DMS 273 (cell line): ENCODE measurements at regions not wholly inside any gene's neighbourhood (a gene's known extent, or its start where the extent isn't known, plus 50 kb on each side); places are given as distances from the start of the nearest gene placed in this dataset.
"Not testable (repeated sequence)": the region's sequence is repeated elsewhere in the genome, so short reads cannot be mapped to it uniquely, and the experiment has no call there.

Source experiments
- DNase-seq: peaks from one replicate; lab custom pipeline; 2025; ENCODE audit not compliant: unreplicated experiment; lab: John Stamatoyannopoulos, UW

DNA sequence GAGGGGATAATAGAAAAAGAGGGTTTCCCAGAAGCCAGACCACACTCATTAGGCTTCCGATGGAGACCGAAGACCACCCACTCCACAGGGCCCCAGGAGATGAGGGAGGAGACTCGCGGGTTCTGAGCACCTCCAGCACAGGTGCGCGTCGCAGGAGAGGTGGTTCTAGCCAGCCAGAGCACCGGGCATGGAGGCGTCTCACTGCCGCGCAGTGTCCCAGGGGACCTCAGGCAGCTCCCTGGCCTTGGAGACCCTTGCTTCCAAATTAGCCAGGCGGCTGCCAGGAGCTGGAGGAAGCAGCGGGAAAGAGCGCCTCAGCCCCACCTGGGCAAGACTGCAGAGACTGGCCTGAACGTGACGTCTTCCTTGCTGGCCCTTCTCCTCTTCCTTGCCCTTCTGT lies 115.4 kb upstream of the FBXL7 start:
- no peak for DNase-seq

DNA sequence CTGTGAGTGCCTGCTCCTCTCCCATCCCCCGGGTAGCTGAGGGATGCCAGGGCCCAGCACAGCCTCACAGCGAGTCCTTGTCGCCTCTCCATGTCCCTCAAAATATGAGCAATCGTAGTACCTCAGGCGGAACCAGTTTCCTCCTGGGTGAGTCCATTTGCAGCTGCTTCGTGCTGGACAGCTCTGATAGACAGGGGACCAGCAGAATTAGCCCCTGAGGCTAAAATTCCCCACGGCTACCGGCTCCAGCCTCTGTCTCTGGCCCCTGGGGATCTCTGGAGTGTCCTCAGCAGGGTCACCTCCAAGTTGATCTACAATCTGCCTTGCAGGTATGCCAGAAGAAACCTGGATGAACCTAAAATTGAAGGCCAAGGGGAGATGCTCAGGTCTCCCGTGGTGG lies 115.8 kb upstream of the FBXL7 start:
- no peak for DNase-seq

DNA sequence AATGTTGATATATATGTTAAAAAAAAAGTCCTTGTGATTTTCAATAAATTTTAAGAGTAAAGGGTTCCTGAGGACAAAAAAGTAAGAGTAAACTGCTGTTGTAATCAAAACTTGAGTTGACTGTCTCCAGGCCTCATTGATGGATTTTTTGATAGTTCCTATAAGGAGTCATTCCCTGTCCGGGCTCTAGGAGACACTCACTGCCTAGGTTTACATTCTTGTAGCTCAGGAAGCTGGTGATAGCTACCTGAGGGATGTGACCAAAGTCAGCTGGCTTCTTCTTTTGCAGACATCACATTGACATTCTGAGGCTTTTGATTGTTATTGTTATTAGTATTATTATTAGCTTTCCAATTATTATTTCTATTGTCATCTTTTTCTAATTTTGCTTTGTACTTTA lies 116.5 kb upstream of the FBXL7 start:
- DNase-seq: peak; percentile 65

DNA sequence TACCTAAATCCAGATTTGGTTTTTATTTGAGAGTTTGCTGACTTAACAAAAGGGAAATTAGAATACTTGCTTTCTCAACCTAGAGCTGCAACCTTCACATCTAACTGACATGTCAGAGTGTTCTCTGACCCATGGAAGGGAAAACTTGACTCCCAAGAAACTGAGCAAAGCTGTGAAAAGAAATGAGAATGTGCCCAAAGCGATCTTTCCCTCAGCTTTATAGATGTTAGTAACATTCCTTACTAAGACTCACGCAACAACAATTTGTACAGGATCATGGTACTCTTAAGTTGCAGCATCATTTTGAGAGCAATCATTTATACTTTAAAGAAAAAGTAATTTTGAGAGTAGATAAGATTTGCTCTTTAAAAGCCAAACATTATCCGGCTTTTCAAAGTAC lies 117.0 kb upstream of the FBXL7 start:
- no peak for DNase-seq

DNA sequence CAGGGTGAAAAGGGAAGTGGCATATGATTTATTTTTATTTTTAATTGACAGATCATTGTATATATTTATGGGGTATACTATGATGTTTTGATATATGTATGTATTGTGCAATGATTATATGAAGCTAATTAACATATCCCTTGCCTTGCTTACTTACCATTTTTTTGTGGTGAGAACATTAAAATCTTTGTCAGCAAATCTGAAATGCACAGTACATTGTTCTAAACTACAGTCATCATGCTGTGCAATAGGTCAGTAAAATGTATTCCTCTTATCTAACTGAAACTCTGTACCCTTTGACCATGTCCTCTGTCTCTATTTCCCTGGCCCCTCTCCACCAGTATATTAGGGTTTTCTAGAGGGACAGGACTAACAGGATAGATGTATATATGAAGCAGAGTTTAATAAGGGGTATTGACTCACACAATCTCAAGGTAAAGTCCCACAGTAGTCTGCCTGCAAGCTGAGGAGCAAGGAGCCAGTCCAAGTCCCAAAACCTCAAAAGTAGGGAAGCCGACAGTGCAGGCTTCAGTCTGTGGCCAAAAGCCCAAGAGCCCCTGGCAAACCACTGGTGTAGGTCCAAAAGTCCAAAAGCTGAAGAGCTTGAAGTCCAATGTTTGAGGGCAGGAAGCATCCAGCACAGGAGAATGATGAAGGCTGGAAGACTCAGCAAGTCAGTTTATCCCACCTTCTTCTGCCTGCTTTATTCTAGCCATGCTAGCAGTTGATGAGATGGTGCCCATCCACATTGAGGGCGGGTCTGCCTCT lies 122.2 kb upstream of the FBXL7 start:
- no peak for DNase-seq

DNA sequence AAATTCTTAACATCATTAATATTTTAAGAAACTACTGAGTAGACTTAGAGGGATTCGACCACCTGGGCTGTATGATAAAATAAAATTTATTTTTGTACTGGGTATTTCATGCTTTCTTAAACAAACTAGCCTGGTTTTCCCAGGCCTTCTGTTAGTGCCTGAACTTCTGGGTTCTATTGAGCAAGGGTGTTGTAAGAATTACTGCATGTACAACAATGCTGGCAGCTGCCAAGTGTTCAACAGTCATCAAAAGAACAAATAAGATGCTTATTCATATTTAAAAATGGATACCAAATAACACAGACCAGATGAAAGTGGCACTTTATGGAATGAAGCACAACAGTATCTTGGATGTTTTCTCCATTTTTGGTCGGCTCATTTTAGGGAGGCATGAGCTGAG lies 123.2 kb upstream of the FBXL7 start:
- no peak for DNase-seq

DNA sequence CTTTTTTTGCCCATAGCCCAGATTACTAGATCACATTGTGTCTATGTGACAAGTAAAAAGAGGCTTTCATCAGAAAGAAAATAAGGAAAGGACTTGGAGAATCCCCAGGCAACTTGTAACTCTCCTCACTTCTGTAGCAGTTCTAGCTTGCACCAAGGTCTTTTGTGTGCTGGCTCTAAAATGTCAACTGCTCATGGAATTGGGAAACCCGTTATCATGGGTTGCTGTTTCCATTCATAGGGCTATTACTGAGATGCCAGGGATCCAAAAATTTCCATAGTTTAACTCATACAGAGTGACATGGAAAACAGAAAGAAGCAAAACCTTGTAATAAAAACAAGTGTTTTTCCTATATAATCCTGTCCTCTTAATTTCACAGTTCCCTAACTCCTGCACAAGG lies 123.9 kb upstream of the FBXL7 start:
- DNase-seq: no peak

DNA sequence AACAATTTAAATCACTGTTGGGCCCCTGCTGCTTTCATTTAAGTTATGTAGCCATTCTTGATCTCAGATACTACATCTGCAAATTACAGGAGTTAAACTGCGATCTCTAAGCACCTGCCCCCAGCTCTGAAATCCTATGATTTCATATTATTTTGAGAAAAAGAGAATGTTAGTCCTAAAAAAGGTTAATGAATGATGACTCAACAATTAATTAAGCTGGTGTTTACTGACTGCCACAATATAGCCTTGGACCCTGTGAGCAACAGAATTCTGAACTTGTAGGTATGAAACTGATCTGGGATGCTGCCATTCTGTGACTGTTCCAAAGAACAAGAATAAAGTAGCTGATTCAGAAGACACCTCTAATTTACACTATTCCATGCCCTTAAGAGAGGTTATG lies 124.4 kb upstream of the FBXL7 start:
- DNase-seq: no peak

DNA sequence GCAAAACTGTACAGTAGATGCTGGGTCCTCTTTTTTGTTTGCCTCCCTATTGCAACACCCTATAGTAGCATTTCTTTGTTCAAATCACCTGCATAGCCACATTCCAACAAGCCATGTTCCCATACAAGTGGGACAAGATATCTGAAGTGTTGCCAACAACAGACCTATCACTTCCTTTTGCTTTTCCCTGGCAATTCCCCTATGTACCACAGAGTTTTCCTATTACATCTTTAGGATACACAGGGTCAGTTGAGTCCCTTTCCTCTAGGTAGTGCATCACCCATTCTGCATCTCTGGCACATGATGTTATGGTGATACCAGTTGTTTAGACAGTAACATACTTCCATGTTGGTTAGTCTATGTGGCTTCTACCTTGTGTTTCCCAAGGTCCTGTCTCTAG lies 125.1 kb upstream of the FBXL7 start:
- DNase-seq: no peak

DNA sequence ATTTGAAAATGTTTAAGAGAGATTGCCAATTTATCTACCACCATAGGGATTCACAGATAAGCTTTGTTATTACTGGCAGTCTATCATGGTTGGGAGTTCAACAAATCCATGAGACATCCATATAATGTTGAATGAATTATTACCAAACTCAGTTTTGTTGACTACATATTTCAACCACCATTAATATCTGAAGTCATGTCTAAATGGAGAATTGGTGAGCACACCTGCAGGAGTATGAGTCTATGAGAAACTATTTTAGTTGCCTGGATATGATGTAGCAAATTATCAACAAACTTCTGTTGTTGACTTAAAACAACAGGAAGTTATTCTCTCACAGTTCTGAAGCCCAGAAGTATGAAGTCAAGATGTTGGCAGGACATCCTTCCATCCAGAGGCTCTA lies 126.8 kb upstream of the FBXL7 start:
- DNase-seq: no peak

DNA sequence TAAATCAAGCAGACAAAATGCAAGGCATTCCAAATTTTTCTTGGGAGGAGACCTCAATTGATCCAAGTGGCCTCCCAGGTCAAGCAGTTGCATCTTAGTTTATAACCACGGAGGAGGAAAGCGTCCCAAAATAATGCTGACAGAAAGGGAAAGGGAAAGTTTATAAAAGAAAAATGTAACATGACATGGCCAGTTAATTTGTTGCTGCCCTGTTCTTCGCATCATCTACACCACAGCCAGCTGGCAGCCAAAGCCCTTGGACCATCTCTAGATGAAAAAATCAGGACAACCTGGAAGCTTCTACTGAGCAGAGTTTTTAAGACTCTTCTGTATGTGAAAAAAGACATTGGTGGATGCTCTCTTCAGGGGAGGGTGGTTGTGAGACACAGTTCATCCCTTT lies 128.8 kb upstream of the FBXL7 start:
- DNase-seq: no peak

DNA sequence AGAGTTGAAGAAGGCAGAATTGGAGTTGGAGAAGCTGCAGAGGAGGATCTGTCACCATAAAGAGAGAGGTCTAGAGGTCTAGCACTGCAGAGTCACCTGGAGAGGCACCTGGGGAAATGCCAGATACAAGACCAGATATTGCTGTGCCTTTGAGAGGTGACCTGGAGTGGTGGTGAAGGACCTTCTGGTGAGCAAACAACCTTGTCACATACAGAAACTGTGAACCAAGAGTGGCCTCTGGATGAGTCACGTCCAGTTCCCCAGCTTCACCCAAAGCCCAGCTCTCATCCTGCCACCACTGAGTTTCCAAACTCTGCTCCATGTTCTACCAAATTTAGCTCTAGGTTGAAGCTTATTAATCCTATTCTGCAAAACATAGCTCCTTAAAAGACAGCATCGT lies 131.1 kb upstream of the FBXL7 start:
- no peak for DNase-seq

DNA sequence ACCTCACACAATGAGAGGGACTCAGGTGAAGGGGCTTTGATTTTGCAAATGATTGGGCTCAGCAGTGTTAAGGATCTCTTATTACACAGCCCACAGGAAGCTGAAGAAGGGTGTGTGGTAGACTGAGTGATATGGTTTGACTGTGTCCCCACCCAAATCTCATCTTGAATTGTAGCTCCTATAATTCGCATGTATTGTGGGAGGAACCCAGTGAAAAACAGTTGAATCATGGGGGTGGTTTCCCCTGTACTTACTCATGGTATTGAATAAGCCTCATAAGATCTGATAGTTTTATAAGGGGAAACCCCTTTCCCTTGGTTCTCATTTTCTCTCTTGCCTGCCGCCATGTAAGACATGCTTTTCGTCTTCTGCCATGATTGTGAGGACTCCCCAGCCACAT lies 132.5 kb upstream of the FBXL7 start:
- no peak for DNase-seq

DNA sequence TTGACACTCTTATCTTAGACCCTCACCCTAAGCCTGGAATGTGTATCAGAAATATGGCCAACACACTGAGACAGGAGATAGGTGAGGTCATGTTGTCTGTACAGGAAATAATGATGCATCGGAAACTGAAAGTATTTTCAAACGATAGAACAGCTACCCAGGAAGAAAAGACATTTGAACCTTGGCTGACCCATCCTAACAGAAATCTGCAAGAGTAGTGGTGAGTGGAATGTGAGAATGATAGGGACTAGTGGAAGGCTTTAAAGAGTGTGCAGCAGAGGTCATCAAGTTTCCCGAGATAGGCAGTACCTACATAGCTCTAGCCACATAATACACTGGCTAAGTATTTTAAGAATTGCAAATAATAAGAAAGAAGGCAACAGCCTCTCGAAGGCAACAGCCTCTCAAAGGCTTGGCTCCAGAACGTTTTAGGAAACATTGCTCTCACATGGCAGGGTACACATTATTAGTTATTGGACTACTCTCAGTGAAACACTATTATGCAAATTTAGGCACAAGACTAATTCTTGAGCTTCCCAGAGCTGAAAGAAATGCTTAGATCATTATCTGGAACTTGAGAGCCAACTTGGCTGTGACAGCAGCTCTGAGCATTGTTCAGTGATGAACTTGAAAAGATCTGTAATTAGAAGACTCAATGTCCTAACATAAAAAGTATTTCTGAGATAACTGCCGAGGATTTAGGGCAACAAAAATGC lies 133.1 kb upstream of the FBXL7 start:
- DNase-seq: no peak

DNA sequence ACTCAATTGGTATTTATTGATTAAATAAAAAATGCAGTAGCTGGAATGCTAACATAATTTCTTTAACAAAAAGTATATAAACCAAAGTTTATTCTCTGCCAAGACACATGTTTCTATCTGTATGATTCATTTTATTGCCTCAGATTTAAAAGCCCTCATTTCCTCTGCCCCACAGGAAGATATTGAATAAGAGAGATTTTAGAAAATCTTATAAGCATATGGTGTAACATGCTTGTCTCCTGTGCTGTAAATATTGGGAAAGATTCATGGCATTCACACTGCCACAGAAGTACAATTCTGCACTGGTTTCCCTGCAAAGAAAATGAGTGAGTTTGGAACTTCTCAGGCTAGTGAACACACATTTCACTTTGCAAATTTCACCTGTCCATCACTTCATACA lies 134.9 kb upstream of the FBXL7 start:
- DNase-seq: no peak

DNA sequence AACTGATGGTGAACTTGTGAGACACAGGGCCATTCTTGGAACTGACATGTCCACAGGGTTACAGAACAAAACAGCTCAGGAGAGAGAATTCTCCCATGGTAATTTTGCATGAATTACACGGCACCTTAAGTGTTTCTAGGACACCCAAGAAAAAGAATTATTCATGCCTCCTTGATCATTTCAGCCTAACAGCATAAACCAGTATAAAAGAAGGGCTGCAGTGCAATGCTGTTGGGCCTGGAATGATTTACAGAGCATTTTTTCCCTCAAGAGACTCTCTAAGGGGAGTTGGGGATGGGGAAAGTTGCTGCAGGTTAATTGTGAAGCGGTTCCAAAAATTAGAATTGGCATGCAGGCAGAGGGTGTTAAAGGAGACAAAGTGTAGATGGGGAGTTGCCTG lies 136.4 kb upstream of the FBXL7 start:
- no peak for DNase-seq

DNA sequence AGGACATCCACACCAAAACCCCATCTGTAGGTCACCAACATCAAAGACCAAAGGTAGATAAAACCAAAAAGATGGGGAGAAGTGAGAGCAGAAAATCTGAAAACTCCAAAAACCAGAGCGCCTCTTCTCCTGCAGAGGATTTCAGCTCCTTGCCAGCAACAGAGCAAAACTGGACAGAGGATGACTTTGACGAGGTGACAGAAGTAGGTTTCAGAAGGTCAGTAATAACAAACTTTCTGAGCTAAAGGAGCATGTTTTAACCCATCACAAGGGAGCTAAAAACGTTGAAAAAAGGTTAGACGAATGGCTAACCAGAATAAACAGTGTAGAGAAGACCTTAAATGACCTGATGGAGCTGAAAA lies 142.9 kb upstream of the FBXL7 start:
- DNase-seq: not testable (repeated sequence)

DNA sequence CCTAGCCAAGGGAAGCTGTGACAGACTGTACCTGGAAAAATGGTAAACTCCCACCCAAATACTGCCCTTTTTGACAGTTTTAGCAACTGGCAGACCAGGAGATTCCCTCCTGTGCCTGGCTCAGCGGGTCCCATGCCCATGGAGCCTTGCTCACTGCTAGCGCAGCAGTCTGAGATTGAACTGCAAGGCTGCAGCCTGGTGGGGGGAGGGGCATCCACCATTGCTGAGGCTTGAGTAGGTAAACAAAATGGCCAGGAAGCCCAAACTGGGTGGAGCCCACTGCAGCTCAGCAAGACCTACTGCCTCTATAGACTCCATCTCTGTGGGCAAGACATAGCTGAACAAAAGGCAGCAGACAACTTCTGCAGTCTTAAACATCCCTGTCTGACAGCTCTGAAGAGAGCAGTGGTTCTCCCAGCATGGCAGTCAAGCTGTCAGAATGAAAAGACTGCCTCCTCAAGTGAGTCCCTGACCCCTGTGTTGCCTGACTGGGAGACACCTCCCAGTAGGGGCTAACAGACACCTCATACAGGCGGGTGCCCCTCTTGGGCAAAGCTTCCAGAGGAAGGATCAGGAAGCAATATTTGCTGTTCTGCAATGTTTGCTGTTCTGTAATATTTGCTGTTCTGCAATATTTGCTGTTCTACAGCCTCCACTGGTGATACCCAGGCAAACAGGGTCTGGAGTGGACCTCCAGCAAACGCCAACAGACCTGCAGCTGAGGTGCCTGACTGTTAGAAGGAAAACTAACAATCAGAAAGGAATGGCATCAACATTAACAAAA lies 143.5 kb upstream of the FBXL7 start:
- DNase-seq: not testable (repeated sequence)

DNA sequence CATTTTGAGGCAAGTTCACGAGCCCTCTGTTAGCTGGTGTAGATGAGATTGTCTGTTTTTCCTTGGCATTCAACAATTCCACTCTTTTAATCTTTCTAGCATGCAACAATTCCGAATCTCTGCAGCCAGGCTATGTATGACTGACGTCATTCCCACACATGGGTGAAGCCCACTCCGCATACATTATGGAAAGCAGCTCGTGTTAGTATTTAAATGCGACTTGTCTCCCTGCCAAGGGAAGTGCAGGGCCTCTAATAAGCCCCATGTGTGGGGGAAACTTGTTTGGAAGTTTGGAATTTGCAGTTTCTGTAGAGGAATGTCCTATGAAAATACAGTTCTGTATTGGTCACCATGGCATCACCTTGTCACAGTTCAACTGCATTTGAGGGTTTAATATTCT lies 146.0 kb upstream of the FBXL7 start:
- DNase-seq: peak; percentile 52

DNA sequence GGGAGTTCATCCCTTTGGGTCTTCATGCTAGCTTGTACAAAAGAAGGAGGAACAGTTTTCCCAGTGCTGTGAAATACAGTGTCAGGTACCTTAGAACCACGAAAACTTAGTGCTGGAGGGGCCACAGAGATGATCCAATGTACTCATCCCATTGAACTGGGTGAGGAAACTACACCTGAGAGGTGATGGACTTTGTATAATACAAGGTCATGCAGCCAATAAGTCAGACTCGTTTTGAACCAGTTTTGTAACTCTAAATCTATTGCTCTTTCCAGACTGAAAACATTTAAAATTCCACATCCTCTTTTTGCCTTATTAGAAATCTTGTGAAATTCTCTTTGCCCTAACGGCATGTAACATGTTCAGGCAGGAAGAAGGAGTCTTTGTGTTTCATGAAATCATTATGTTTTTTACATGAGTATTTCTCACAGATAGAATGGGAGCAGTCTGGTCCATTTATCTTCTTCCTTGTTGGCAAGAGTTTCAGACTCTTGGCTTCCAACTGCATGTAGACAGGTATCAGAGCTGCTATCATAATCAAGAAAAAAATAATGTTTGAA lies 146.8 kb upstream of the FBXL7 start:
- no peak for DNase-seq

DNA sequence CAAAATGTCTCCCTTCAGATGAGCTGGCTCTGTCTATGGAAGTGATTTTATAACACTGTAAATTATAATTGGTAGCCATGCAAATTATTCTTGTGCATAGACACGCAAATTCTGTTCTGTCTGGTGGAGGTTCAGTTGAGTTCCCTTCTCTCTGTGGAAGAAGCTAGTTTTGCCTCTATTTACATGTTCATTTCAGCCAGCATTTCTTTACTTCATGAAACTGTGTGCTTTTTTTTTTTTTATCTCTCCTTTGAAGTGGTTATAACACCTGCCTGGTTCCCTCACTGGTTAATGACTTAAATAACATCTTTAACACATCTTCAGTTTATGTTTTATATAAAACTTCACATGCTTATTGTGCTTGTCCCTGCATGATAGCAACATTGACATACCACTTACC lies 149.4 kb upstream of the FBXL7 start:
- DNase-seq: no peak

DNA sequence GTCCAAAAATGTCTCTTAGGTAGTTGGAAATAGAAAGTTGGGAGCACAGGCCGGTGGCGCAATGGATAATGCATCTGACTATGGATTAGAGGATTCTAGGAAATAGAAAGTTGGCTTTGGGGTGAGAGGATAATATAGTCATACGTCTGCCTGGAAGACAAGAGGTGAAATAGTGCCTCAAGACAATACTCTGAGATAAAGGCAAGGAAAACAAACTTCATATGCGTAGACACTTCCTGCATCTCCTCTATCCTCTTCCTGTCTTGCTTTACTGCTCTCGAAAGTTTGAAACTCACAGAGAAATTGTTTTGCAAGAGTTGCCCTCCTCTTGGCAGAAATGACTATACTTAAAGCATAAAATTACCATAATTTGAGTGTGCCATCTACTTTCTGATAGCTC lies 153.2 kb upstream of the FBXL7 start:
- no peak for DNase-seq
